T-helper 1 cell (primary cell): ENCODE measurements at regions not wholly inside any gene's neighbourhood (a gene's known extent, or its start where the extent isn't known, plus 50 kb on each side); places are given as distances from the start of the nearest gene placed in this dataset.
A peak's percentile ranks its signal among the peaks of the same experiment; 100 is the strongest.

Experiments used
- DNase-seq, 5 donors: peaks; one replicate each; pipeline ENCODE4 v3.0.0-alpha.2; 2012 to 2020

DNA sequence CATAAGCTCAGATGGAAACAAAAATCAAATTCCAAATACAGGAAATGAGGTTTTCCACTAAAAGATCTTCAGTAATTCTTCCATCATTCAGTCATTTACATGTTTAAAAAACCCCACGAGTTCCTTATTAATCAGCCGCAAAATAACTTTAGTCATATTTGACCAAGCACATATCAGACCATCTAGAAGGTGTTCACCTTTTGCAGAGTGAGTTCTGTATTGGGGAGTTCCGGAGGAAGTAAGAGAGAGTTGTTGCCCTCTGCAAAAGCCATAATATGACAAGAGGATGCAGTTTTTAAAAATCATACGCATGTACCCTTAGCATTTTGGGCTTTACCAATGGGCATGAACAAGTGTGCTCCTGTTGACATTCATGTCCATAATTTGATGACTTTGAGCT, 61.6 kb downstream of the CCR1 start:
- no peak for DNase-seq

GRCh38 chr3:46146021-46146420, 62.1 kb downstream of the CCR1 start:
- DNase-seq: no peak

- DNase-seq: no peak
Observed at GRCh38 chr3:46145147-46145546, 63.0 kb downstream of the CCR1 start.

GRCh38 chr3:46143951-46144473, 64.1 kb downstream of the CCR1 start:
- no peak for DNase-seq

- no peak for DNase-seq
Observed at GRCh38 chr3:46141813-46142212, 66.3 kb downstream of the CCR1 start.

- DNase-seq: no peak
Observed at GRCh38 chr3:46138581-46138980, 69.5 kb downstream of the CCR1 start.

GRCh38 chr3:46135475-46135874, 72.6 kb downstream of the CCR1 start:
- DNase-seq: peak in 1 of 5 donors; percentile 25

- no peak for DNase-seq
Observed at GRCh38 chr3:46133285-46133684, 74.8 kb downstream of the CCR1 start.

GRCh38 chr3:46132565-46132964, 75.5 kb downstream of the CCR1 start:
- no peak for DNase-seq

GRCh38 chr3:46131884-46132450, 76.1 kb downstream of the CCR1 start:
- no peak for DNase-seq

DNA sequence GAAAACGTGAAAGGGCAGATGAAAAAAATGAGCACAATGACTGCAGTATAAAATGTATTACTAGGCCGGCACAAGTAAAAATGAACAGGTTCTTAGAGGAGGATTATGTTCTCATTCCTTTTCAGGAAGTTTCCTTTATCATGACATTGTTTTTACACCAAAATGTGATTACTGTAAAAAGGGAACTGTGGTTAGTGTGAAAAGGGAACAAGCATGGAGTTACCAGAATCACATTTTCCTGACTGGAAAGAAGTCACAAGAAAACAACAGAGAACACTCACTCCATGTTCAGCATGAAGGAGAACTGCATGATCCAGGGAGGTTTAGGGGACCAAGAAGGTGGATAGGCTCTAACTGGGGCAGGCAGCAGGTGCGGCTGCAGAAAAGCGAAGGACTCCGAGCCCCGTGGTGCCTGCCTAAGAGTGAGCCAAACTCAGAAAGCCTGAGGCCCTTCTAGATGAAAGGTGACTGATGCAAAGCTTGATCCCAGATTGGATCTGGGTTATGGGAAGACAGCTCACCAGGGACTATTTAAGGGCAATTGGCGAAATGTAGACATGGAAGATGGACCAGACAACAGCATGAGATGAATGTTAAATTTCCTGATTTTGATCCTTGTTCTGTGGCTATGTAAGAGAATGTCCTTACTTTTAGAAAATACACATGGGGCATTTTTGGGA, 77.3 kb downstream of the CCR1 start:
- DNase-seq: no peak

GRCh38 chr3:46129588-46130272, 78.4 kb downstream of the CCR1 start:
- peak in 1 of 5 donors; percentile 50 for DNase-seq

- DNase-seq: no peak
Observed at GRCh38 chr3:46127503-46127902, 80.6 kb downstream of the CCR1 start.

- DNase-seq: no peak
Observed at GRCh38 chr3:46124216-46125177, 83.6 kb downstream of the CCR1 start.

- no peak for DNase-seq
Observed at GRCh38 chr3:46123646-46124045, 84.5 kb downstream of the CCR1 start.

DNA sequence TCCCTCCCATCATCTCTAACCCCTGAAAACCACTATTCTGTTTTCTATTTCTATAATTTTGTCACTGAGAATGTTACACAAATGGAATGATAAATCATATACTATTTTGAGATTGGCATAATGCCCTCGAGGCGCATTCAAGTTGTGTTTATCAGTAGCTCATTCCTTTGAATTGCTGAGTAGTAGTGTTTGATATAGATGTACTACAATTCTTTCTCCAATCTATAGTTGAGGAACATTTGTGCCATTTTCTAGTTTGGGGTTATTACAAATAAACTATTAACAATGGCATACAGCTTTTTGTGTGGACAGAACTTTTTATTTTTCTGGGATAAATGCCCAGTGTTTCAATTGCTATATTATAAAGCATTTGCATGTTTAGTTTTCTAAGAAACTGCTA, 86.0 kb downstream of the CCR1 start:
- no peak for DNase-seq

- DNase-seq: no peak
Observed at GRCh38 chr3:46120983-46121382, 87.1 kb downstream of the CCR1 start.

- DNase-seq: no peak
Observed at GRCh38 chr3:46119709-46120498, 88.2 kb downstream of the CCR1 start.

DNA sequence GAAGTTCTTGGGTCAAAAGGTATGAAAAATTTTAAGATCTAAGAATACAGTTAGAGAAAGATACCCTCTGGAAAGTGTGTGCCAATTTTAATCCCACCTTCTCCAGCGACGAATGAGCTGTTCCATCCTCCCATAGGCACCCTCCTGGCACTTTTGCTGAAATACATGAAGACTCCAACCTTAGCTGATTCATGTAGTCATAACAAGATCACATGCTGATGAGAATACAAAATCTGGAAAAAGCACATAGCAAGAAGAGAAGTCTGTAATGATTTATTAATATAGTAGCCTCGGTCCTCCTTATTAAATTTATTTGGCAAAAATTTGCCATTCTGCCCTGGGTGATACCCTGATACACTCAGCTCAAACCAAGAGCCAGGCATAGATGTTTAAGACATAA, 88.9 kb downstream of the CCR1 start:
- no peak for DNase-seq

- DNase-seq: no peak
Observed at GRCh38 chr3:46116996-46117395, 89.7 kb upstream of the XCR1 start.

DNA sequence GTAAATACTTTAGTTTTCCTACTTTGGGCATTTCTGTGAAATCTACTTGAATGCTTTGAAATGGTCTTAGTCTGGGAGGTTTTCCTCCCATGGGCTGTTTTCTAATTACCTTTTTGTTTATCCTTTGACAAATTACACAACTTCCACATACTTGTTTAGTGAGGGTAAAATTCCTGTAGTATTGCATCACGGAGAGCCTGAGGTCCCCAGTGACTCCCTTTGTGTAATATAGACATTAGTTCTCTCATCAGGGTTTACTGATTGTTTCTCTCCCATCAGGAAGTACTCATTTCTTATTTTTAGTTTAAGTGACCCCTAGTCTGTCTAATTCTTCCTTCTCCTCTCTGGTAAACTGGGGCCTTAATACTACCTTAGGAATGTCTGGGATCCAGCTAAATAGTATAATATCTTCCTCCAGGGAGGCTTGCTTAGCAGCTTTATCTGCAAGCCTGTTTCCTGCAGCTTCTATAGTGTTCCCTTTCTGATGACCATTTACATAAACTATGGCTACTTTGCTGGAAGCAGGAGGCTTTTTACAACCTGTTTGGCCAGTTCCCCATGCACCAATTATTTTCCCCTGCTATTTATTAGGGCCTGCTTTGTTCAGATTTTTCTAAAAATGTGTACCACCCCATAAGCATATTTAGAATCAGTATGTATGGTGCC, 87.2 kb upstream of the XCR1 start:
- no peak for DNase-seq
